ENCODE measurements at regions not wholly inside any gene's neighbourhood (a gene's known extent, or its start where the extent isn't known, plus 50 kb on each side); places are given as distances from the start of the nearest gene placed in this dataset.
"Not testable (repeated sequence)": the region's sequence is repeated elsewhere in the genome, so short reads cannot be mapped to it uniquely, and the experiment has no call there.

GRCh38 chr14:105600939-105601359, 74.6 kb downstream of the TMEM121 start:
- DNase-seq (ENCODE audit: low spot score): no peak

- no peak for DNase-seq (ENCODE audit: low spot score)
Measured at GRCh38 chr14:105601360-105602242, 75.2 kb downstream of the TMEM121 start.

- no peak for DNase-seq (ENCODE audit: low spot score)
Measured at GRCh38 chr14:105602243-105602750, 75.9 kb downstream of the TMEM121 start.

GRCh38 chr14:105602799-105603793, 76.7 kb downstream of the TMEM121 start:
- DNase-seq (ENCODE audit: low spot score): no peak

GRCh38 chr14:105604531-105605463, 78.4 kb downstream of the TMEM121 start:
- not testable (repeated sequence) for DNase-seq (ENCODE audit: low spot score)

GRCh38 chr14:105605464-105606304, 79.3 kb downstream of the TMEM121 start:
- DNase-seq (ENCODE audit: low spot score): no peak

GRCh38 chr14:105606305-105606975, 80.1 kb downstream of the TMEM121 start:
- not testable (repeated sequence) for DNase-seq (ENCODE audit: low spot score)

- DNase-seq (ENCODE audit: low spot score): not testable (repeated sequence)
Measured at GRCh38 chr14:105607025-105607424, 80.6 kb downstream of the TMEM121 start.

GRCh38 chr14:105614987-105615386, 88.6 kb downstream of the TMEM121 start:
- DNase-seq (ENCODE audit: low spot score): not testable (repeated sequence)

GRCh38 chr14:105615986-105616801, 89.8 kb downstream of the TMEM121 start:
- DNase-seq (ENCODE audit: low spot score): not testable (repeated sequence)

- DNase-seq (ENCODE audit: low spot score): no peak
Measured at GRCh38 chr14:105616802-105617192, 90.4 kb downstream of the TMEM121 start.

GRCh38 chr14:105617201-105617777, 90.9 kb downstream of the TMEM121 start:
- no peak for DNase-seq (ENCODE audit: low spot score)

- DNase-seq (ENCODE audit: low spot score): not testable (repeated sequence)
Measured at GRCh38 chr14:105617805-105618204, 91.4 kb downstream of the TMEM121 start.

- not testable (repeated sequence) for DNase-seq (ENCODE audit: low spot score)
Measured at GRCh38 chr14:105619324-105619723, 92.9 kb downstream of the TMEM121 start.

- DNase-seq (ENCODE audit: low spot score): not testable (repeated sequence)
Measured at GRCh38 chr14:105620178-105620864, 93.9 kb downstream of the TMEM121 start.

GRCh38 chr14:105620865-105621471, 94.6 kb downstream of the TMEM121 start:
- DNase-seq (ENCODE audit: low spot score): not testable (repeated sequence)
